Choroid plexus epithelial cell (primary cell): ENCODE measurements at regions not wholly inside any gene's neighbourhood (a gene's known extent, or its start where the extent isn't known, plus 50 kb on each side); places are given as distances from the start of the nearest gene placed in this dataset.

ENCODE experiments used
- DNase-seq: peaks from one replicate; pipeline ENCODE4 v3.0.0-alpha.2; 2010; ENCODE audit warnings: low read depth
- H3K4me3 ChIP-seq: 2 replicates; pipeline ENCODE4 v1.5.1; 2011; ENCODE audit warnings: low read depth, mild to moderate bottlenecking, control low read depth, low read length, moderate library complexity
- TF ChIP-seq, protein P1 (sequence below): conservative IDR thresholded peaks from 2 replicates; pipeline ENCODE4 v1.5.1; 2011; ENCODE audit warnings: low read depth, mild to moderate bottlenecking, control low read depth, inconsistent platforms, low read length, moderate library complexity

GRCh38 chr4:181281451-181281850, 961.8 kb upstream of the TENM3 start:
- DNase-seq = no peak
- TF ChIP-seq, protein P1, sequence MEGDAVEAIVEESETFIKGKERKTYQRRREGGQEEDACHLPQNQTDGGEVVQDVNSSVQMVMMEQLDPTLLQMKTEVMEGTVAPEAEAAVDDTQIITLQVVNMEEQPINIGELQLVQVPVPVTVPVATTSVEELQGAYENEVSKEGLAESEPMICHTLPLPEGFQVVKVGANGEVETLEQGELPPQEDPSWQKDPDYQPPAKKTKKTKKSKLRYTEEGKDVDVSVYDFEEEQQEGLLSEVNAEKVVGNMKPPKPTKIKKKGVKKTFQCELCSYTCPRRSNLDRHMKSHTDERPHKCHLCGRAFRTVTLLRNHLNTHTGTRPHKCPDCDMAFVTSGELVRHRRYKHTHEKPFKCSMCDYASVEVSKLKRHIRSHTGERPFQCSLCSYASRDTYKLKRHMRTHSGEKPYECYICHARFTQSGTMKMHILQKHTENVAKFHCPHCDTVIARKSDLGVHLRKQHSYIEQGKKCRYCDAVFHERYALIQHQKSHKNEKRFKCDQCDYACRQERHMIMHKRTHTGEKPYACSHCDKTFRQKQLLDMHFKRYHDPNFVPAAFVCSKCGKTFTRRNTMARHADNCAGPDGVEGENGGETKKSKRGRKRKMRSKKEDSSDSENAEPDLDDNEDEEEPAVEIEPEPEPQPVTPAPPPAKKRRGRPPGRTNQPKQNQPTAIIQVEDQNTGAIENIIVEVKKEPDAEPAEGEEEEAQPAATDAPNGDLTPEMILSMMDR = no peak
- H3K4me3 ChIP-seq = no peak overlapping the region

GRCh38 chr4:181289198-181289597, 954.0 kb upstream of the TENM3 start:
- TF ChIP-seq, protein P1 = no peak
- DNase-seq = no peak
- no peak overlapping the region for H3K4me3 ChIP-seq

GRCh38 chr4:181291615-181292014, 951.6 kb upstream of the TENM3 start:
- H3K4me3 ChIP-seq = no peak overlapping the region
- no peak for DNase-seq
- TF ChIP-seq, protein P1 = no peak

DNA sequence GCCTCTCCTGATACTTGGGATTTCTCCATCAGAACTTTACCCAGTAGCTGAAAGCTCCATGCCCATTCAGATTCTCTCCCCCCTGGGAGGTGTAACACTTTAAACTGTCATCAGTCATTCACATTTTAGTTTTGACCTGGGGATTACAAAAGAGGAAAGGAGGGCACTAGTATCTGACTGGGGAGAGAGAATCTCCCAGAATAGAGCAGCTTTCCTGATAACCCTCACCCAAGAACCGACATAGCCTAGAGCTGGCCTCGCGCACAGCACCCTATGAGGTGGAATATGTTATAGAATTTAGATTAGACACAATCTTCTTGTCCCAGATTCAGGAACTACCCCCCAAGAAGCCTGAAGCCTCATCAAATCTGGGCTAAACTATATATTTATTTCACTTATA, 950.2 kb upstream of the TENM3 start:
- H3K4me3 ChIP-seq = no peak overlapping the region
- no peak for DNase-seq
- TF ChIP-seq, protein P1 = no peak

DNA sequence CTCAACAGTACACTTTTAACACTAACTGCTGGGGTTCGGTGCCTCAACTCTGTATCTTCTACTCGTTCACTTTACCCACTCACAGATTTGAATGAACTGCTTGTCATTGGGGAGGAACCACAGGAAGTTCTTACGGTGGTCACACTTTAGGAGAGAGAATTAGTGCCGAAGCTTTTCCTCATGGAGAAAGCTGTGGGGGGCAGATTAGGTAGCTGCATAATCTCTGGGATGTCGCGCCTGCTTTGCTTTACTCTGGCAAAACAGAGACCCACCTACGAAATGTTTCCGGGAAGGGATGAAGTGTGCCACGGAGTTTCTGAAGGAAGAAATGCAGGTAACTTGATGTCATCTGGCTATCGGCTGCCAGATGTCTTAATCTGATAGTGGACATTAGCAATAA, 949.7 kb upstream of the TENM3 start:
- TF ChIP-seq, protein P1 = no peak
- DNase-seq = no peak
- H3K4me3 ChIP-seq = no peak overlapping the region

DNA sequence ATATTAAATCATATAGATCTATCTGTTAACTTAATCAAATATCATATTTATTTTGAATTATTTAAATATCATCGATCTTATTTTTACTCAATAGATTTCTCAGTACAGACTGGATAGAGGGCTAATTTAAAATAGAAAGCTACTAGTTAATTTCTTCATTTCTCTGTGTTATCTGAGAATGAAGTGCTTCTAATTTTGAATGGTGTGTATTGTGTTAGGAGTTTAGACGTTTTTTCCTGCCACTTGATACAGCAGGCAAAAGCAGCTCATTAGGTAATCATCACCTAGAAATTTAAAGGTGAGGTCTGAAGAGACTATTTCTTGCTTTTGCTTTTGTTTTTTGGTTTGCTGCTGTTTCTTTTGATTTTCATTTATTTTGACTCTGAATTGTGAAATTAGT, 948.8 kb upstream of the TENM3 start:
- no peak overlapping the region for H3K4me3 ChIP-seq
- TF ChIP-seq, protein P1 = no peak
- no peak for DNase-seq

DNA sequence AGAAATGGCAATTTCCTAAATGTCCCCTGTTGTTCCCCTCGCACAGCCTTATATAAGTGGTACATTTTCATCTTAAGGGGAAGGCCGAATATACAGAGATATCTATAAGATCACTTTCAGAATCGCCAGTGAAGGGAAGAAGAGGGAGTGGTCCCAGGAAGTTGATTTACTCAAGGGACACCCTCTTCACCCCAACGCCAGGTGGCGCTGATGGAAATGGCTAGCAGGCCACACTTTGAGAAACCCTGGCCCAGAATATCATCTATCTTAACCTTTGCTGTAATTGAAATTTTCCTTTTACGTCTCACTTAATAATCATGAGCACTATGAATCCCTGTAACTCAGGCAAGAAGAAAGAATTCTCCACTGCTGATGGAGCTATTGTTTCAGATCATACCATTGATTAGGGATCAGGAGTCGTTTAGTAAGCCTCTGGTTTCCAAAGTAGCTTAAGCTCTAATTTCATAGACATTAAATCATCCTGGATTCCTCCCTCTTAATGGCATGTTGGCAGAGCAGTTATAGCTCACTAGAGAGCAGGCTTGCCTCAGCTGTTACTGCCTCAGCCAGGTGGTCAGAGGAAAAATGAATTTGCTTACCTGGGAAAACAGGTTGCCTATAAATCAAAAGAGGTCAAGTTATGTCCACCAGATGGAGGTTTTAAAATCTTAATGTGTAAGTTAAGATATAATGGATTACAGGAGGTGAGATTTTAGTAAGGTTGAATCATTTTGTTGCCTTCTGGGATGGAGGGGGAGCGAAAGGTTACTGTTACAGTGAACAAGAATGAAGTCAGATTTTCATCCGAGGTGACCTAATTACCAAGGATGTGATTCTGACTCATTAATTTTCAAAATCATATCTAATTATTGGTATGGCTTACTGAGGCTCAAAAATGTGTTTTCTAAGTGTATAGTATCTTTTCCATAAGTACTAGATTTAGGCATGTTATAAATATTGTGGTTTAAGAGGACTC, 941.2 kb upstream of the TENM3 start:
- no peak overlapping the region for H3K4me3 ChIP-seq
- DNase-seq = peak; percentile 47
- TF ChIP-seq, protein P1 = peak; percentile 72
